DND-41 (cell line): ENCODE measurements at regions not wholly inside any gene's neighbourhood (a gene's known extent, or its start where the extent isn't known, plus 50 kb on each side); places are given as distances from the start of the nearest gene placed in this dataset.

Source experiments
- ATAC-seq: fragments of 200-7000 bp; cut with Tn5 transposase; 3 replicates; pipeline ENCODE4 v1.9.1; 2021; ENCODE audit warnings: low read depth; ENCODE audit not compliant: insufficient read depth
- DNase-seq: peaks from one replicate; pipeline ENCODE4 v3.0.0-alpha.2; 2020
- H2AFZ ChIP-seq: 2 replicates; pipeline ENCODE4 v1.6.0; 2012; ENCODE audit warnings: low read depth, low read length
- H3K27ac ChIP-seq: 2 replicates; pipeline ENCODE4 v1.5.1; 2012; ENCODE audit warnings: low read length, inconsistent platforms
- H3K27me3 ChIP-seq: fragments of 200-600 bp; sonication (generic); 2 replicates; pipeline ENCODE4 v1.6.0; 2012; ENCODE audit warnings: low read length, mild to moderate bottlenecking, inconsistent platforms; ENCODE audit not compliant: insufficient read depth, poor library complexity
- H3K36me3 ChIP-seq: 2 replicates; pipeline ENCODE4 v1.5.1; 2012; ENCODE audit warnings: low read length, inconsistent platforms; ENCODE audit not compliant: insufficient read depth
- H3K4me1 ChIP-seq: 2 replicates; pipeline ENCODE4 v1.5.1; 2012; ENCODE audit warnings: mild to moderate bottlenecking, low read length; ENCODE audit not compliant: insufficient read depth
- H3K4me2 ChIP-seq: 2 replicates; pipeline ENCODE4 v1.6.0; 2012; ENCODE audit warnings: mild to moderate bottlenecking, moderate library complexity, low read length, inconsistent platforms; ENCODE audit not compliant: insufficient read depth
- H3K4me3 ChIP-seq, 2 experiments: fragments of 200-600 bp in 1 of 2; shearing (Covaris generic) in 1 of 2; 2 replicates each; pipeline ENCODE4 v1.5.1; 2012 to 2016; ENCODE audit warnings: inconsistent platforms in 2 of 2, low read length in 2 of 2, mild to moderate bottlenecking in 2 of 2, low read depth in 1 of 2, moderate library complexity in 1 of 2
- H3K79me2 ChIP-seq: 2 replicates; pipeline ENCODE4 v1.6.0; 2012; ENCODE audit warnings: low read length, inconsistent platforms; ENCODE audit not compliant: insufficient read depth
- H3K9ac ChIP-seq: 2 replicates; pipeline ENCODE4 v1.6.0; 2012; ENCODE audit warnings: low read depth, mild to moderate bottlenecking, inconsistent platforms, low read length, moderate library complexity
- H3K9me3 ChIP-seq: 2 replicates; pipeline ENCODE4 v1.5.1; 2012; ENCODE audit warnings: low read length, moderate library complexity, mild to moderate bottlenecking, inconsistent platforms; ENCODE audit not compliant: insufficient read depth, severe bottlenecking
- H4K20me1 ChIP-seq: 2 replicates; pipeline ENCODE4 v1.6.0; 2012; ENCODE audit warnings: low read length; ENCODE audit not compliant: insufficient read depth
- EZH2 ChIP-seq: IDR thresholded peaks from 3 replicates; pipeline ENCODE4 v1.6.1; 2012; ENCODE audit warnings: borderline replicate concordance, low read depth, mild to moderate bottlenecking, moderate library complexity, low read length, inconsistent platforms; ENCODE audit not compliant: severe bottlenecking
- TF ChIP-seq, protein P1 (sequence below): IDR thresholded peaks from 2 replicates; pipeline ENCODE4 v1.5.1; 2012; ENCODE audit warnings: borderline replicate concordance, low read length, moderate library complexity, mild to moderate bottlenecking; ENCODE audit not compliant: poor library complexity, severe bottlenecking; ENCODE audit errors: extremely low read depth

DNA sequence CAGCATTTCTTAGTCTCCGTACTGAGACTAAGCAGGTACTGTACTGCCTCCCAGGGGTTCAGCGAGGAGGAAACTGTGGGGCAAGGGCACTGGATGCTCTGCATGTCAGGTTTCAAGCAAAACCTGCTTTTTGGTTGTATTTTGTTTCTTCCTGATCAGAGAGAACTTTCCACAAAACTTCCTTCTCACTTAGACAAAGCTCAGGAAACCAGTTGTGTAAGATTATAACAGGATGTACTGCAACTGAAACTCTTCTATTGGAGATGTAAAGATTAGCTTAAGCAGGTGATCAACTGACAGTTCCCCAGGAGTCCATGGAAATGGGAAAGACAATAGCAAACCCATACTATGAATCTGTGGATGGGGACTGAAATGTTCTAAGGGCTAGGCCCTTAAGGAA is 67.3 kb downstream of the PLCE1 start:
- no peak for TF ChIP-seq EZH2
- TF ChIP-seq, protein P1, sequence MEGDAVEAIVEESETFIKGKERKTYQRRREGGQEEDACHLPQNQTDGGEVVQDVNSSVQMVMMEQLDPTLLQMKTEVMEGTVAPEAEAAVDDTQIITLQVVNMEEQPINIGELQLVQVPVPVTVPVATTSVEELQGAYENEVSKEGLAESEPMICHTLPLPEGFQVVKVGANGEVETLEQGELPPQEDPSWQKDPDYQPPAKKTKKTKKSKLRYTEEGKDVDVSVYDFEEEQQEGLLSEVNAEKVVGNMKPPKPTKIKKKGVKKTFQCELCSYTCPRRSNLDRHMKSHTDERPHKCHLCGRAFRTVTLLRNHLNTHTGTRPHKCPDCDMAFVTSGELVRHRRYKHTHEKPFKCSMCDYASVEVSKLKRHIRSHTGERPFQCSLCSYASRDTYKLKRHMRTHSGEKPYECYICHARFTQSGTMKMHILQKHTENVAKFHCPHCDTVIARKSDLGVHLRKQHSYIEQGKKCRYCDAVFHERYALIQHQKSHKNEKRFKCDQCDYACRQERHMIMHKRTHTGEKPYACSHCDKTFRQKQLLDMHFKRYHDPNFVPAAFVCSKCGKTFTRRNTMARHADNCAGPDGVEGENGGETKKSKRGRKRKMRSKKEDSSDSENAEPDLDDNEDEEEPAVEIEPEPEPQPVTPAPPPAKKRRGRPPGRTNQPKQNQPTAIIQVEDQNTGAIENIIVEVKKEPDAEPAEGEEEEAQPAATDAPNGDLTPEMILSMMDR, result no peak
- Histone ChIP-seq H4K20me1 (no peaks in the 10 kb centered on the region), H2AFZ (no peak overlapping the region), H3K36me3 (no peaks in the 10 kb centered on the region), H3K27me3 (no peaks in the 10 kb centered on the region), H3K9me3 (no peaks in the 10 kb centered on the region), H3K79me2 (no peaks in the 10 kb centered on the region), H3K4me3 (no peak overlapping the region), H3K4me2 (no peak overlapping the region), H3K9ac (no peak overlapping the region), H3K27ac (no peak overlapping the region), H3K4me1 (no peaks in the 10 kb centered on the region)
- ATAC-seq (no peak), DNase-seq (no peak)

DNA sequence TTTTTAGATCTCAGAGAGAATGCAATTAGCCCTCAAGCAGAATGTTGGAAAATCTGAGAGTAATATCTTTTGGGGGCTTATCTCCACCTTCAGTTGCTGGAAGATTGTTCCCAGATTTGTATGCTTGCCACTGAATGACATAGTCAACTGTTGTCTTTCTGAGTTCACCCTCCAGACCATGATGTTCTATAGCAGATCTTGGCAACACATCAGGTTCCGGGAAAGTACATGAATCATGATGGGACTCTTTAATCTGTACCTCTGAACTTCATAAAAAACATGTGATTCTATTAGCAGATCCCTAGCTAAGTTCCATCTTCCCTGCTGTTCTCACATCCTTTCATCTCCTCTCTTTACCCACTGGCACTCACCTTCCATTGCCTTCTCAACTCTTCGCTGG is 68.9 kb downstream of the PLCE1 start:
- no peaks in the 10 kb centered on the region for H4K20me1 ChIP-seq
- H3K9me3 ChIP-seq, result no peaks in the 10 kb centered on the region
- no peak overlapping the region for H3K27ac ChIP-seq
- H3K9ac ChIP-seq, result no peak overlapping the region
- H3K79me2 ChIP-seq, result no peaks in the 10 kb centered on the region
- ATAC-seq (no peak), DNase-seq (no peak)
- H3K36me3 ChIP-seq, result no peaks in the 10 kb centered on the region
- no peak overlapping the region for H3K4me3 ChIP-seq
- TF ChIP-seq EZH2, result no peak
- TF ChIP-seq, protein P1, result no peak
- H3K4me1 ChIP-seq, result no peaks in the 10 kb centered on the region
- H3K27me3 ChIP-seq, result no peaks in the 10 kb centered on the region
- no peak overlapping the region for H3K4me2 ChIP-seq
- no peak overlapping the region for H2AFZ ChIP-seq

DNA sequence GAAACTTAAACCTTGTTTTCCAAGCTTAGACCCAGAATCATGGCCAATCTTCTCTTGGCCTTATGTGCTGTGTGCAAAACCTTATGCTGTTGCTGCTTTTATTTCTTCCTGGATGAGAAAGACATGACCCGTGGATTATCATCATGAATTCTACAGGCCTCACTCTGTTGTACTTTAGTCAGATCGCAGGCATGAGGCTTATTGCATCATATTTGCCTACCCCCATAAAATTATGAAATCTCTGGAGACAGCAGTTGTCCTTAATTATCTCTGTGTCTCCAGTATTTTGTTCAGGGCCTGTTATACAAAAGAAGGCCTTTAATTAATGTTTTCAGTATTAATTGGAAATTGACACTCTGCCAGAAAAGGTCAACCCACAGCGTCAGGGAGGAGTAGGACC is 71.6 kb downstream of the PLCE1 start:
- TF ChIP-seq EZH2, result no peak
- TF ChIP-seq, protein P1, result no peak
- Histone ChIP-seq H4K20me1 (no peaks in the 10 kb centered on the region), H2AFZ (no peak overlapping the region), H3K27me3 (no peaks in the 10 kb centered on the region), H3K9ac (no peak overlapping the region), H3K4me1 (no peaks in the 10 kb centered on the region), H3K36me3 (no peaks in the 10 kb centered on the region), H3K9me3 (no peaks in the 10 kb centered on the region), H3K4me2 (no peak overlapping the region), H3K79me2 (no peaks in the 10 kb centered on the region), H3K27ac (no peak overlapping the region), H3K4me3 (no peak overlapping the region)
- no peak for DNase-seq
- no peak for ATAC-seq

DNA sequence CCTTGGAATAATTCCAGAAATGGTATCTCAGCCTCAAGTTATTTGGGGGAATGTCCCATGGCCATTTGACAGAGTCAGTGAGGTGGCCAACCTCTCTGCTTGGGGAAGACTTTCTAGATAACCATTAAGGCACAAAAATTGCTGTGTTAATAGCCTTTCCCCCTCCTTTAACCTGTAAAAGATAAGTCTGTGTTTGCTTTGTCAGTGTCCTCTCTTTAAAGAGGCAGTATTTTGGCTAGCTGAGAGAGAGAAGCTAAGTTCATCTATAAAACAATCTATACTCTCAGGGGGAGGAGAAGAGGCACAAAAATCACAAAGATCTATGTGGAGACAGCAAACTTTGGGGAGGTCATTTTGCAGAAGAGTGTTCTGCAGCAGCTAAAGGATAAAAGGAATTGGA is 72.1 kb downstream of the PLCE1 start:
- Histone ChIP-seq H2AFZ (no peak overlapping the region), H3K36me3 (no peaks in the 10 kb centered on the region), H4K20me1 (no peaks in the 10 kb centered on the region), H3K4me1 (no peaks in the 10 kb centered on the region), H3K27ac (no peak overlapping the region), H3K9ac (no peak overlapping the region), H3K4me3 (no peak overlapping the region), H3K9me3 (no peaks in the 10 kb centered on the region), H3K4me2 (no peak overlapping the region), H3K79me2 (no peaks in the 10 kb centered on the region), H3K27me3 (no peaks in the 10 kb centered on the region)
- no peak for DNase-seq
- no peak for ATAC-seq
- no peak for TF ChIP-seq EZH2
- TF ChIP-seq, protein P1, result no peak
